HG03045 (cell line): ENCODE measurements at regions not wholly inside any gene's neighbourhood (a gene's known extent, or its start where the extent isn't known, plus 50 kb on each side); places are given as distances from the start of the nearest gene placed in this dataset.

ENCODE experiments used
- ATAC-seq: cut with Tn5 transposase; IDR thresholded peaks from one replicate; pipeline ENCODE4 v1.9.1; 2021; ENCODE audit warnings: mild to moderate bottlenecking, moderate library complexity; ENCODE audit not compliant: unreplicated experiment

GRCh38 chr6:156564807-156565149 lies 212.4 kb upstream of the ARID1B start:
- ATAC-seq, result no peak

- peak; percentile 90 for ATAC-seq
Measured at GRCh38 chr6:156564127-156564806, 212.9 kb upstream of the ARID1B start.

GRCh38 chr6:156563714-156564113 lies 213.5 kb upstream of the ARID1B start:
- ATAC-seq, result no peak

- no peak for ATAC-seq
Measured at GRCh38 chr6:156562636-156563035, 214.5 kb upstream of the ARID1B start.

GRCh38 chr6:156562019-156562418 lies 215.2 kb upstream of the ARID1B start:
- no peak for ATAC-seq

GRCh38 chr6:156560476-156560875 lies 216.7 kb upstream of the ARID1B start:
- no peak for ATAC-seq

- ATAC-seq, result no peak
Measured at GRCh38 chr6:156559162-156559690, 218.0 kb upstream of the ARID1B start.

- no peak for ATAC-seq
Measured at GRCh38 chr6:156557911-156558259, 219.3 kb upstream of the ARID1B start.

- no peak for ATAC-seq
Measured at GRCh38 chr6:156557251-156557910, 219.8 kb upstream of the ARID1B start.

- no peak for ATAC-seq
Measured at GRCh38 chr6:156556811-156557210, 220.4 kb upstream of the ARID1B start.

- no peak for ATAC-seq
Measured at GRCh38 chr6:156555116-156555515, 222.1 kb upstream of the ARID1B start.

- no peak for ATAC-seq
Measured at GRCh38 chr6:156554160-156554559, 223.0 kb upstream of the ARID1B start.

- ATAC-seq, result no peak
Measured at GRCh38 chr6:156552849-156553248, 224.3 kb upstream of the ARID1B start.

- ATAC-seq, result no peak
Measured at GRCh38 chr6:156550949-156551348, 226.2 kb upstream of the ARID1B start.

- ATAC-seq, result no peak
Measured at GRCh38 chr6:156545931-156546330, 231.2 kb upstream of the ARID1B start.

- ATAC-seq, result no peak
Measured at GRCh38 chr6:156545021-156545420, 232.2 kb upstream of the ARID1B start.

GRCh38 chr6:156544046-156544445 lies 233.1 kb upstream of the ARID1B start:
- ATAC-seq, result no peak

- no peak for ATAC-seq
Measured at GRCh38 chr6:156543431-156543830, 233.7 kb upstream of the ARID1B start.

- no peak for ATAC-seq
Measured at GRCh38 chr6:156538875-156539660, 238.1 kb upstream of the ARID1B start.

GRCh38 chr6:156534594-156534993 lies 242.6 kb upstream of the ARID1B start:
- no peak for ATAC-seq

GRCh38 chr6:156533872-156534524 lies 243.2 kb upstream of the ARID1B start:
- ATAC-seq, result no peak
